ENCODE measurements at regions not wholly inside any gene's neighbourhood (a gene's known extent, or its start where the extent isn't known, plus 50 kb on each side); places are given as distances from the start of the nearest gene placed in this dataset.

- H3K9ac ChIP-seq (ENCODE audit: control insufficient read depth, insufficient read depth, low read length), result no peak overlapping the region
- H3K27ac ChIP-seq (ENCODE audit: control insufficient read depth, insufficient read depth), result no peak overlapping the region
- no TSS peak for BruUV-seq (replicated peaks)
- H3K27me3 ChIP-seq (replicated peaks in 1 of 2; ENCODE audit: control insufficient read depth in 2 of 2, insufficient read depth in 2 of 2, low read length in 1 of 2), result peaks cover 2 to 8% of the 10 kb centered on the region in 2 experiments; a peak in 1 of 4 replicates
- CTCF ChIA-PET, result no interaction called here
- SMC1A ChIA-PET (ENCODE audit: uncharacterized antibody, unreplicated experiment), result no interaction called here
- DNase-seq (ENCODE audit: low read depth, low spot score) (no peak), FAIRE-seq (no peak), ATAC-seq (no peak)
- 17% methylated on average over 14 of the region's 14 CpGs for WGBS (ENCODE audit: insufficient coverage, insufficient replicate concordance, low lambda C conversion rate, missing lambda C conversion rate)
- POLR2A ChIA-PET, result no interaction called here
- no peaks in the 10 kb centered on the region for H4K20me1 ChIP-seq (ENCODE audit: control insufficient read depth, insufficient read depth)
- no peaks in the 10 kb centered on the region for H3K9me3 ChIP-seq (replicated peaks; ENCODE audit: control insufficient read depth, insufficient read depth, low read length)
- RAD21 ChIA-PET (ENCODE audit: unreplicated experiment), result no interaction called here
- no peaks in the 10 kb centered on the region for H3K36me3 ChIP-seq (ENCODE audit: control insufficient read depth in 2 of 2, insufficient read depth in 2 of 2, low read length in 1 of 2)
- no peak overlapping the region for H2AFZ ChIP-seq (ENCODE audit: control insufficient read depth, low read depth, low read length)
- H3K79me2 ChIP-seq (ENCODE audit: control insufficient read depth, insufficient read depth, low read length), result no peaks in the 10 kb centered on the region
- H3K4me3 ChIP-seq, result no peak overlapping the region
- H3K4me1 ChIP-seq (ENCODE audit: control insufficient read depth, insufficient read depth, low read length), result no peaks in the 10 kb centered on the region
- in situ Hi-C loops (cut with MboI) (no loop called here), intact Hi-C loops (cut with micrococcal nuclease; ENCODE audit: unreplicated experiment) (no loop called here)
- no peak overlapping the region for H3K4me2 ChIP-seq (ENCODE audit: control insufficient read depth, insufficient read depth)
- no peak for TF ChIP-seq TAF1 (IDR thresholded peaks at IDR 0.05; ENCODE audit: borderline replicate concordance, low read depth, low read length)
- no peak for TF ChIP-seq GABPA (IDR thresholded peaks at IDR 0.05; ENCODE audit: low read depth)
- no peak for TF ChIP-seq NFYB (IDR thresholded peaks at IDR 0.05; ENCODE audit: insufficient read depth, low read depth, low read length)
- TF ChIP-seq STAT3 (IDR thresholded peaks at IDR 0.05; ENCODE audit: low read depth, low read length), result no peak
- TF ChIP-seq BACH1 (IDR thresholded peaks at IDR 0.05; ENCODE audit: borderline replicate concordance), result no peak
- no peak for TF ChIP-seq CHD4 (IDR thresholded peaks at IDR 0.05)
- no peak for TF ChIP-seq CBFB (IDR thresholded peaks at IDR 0.05; ENCODE audit: low read depth)
- no peak for TF ChIP-seq NKRF (conservative IDR thresholded peaks at IDR 0.05)
- TF ChIP-seq POLR2AphosphoS2 (IDR thresholded peaks at IDR 0.05; ENCODE audit: low read depth, low read length), result no peak
- no peak for TF ChIP-seq ZNF274 (IDR thresholded peaks at IDR 0.05; ENCODE audit: insufficient read depth, insufficient read length)
- TF ChIP-seq ASH2L (IDR thresholded peaks at IDR 0.05; ENCODE audit: borderline replicate concordance, low read depth), result no peak
- no peak for TF ChIP-seq ETV6 (conservative IDR thresholded peaks at IDR 0.05 in 1 of 2, IDR thresholded peaks at IDR 0.05 in 1 of 2; ENCODE audit: borderline replicate concordance in 1 of 2, low read depth in 1 of 2)
- no peak for TF ChIP-seq ZNF217 (IDR thresholded peaks at IDR 0.05)
- no peak for TF ChIP-seq ZNF592 (IDR thresholded peaks at IDR 0.05)
- TF ChIP-seq HDAC6 (IDR thresholded peaks at IDR 0.05; ENCODE audit: unreplicated experiment), result no peak
- TF ChIP-seq MTA2 (IDR thresholded peaks at IDR 0.05; ENCODE audit: low read depth), result no peak
- TF ChIP-seq CEBPB (IDR thresholded peaks at IDR 0.05; ENCODE audit: borderline replicate concordance in 1 of 2, low read depth in 2 of 2, low read length in 2 of 2), result no peak
Observed at GRCh38 chr1:30103708-30104411, 619.5 kb downstream of the MATN1 start.
